NCI-H128 (cell line): ENCODE measurements at regions not wholly inside any gene's neighbourhood (a gene's known extent, or its start where the extent isn't known, plus 50 kb on each side); places are given as distances from the start of the nearest gene placed in this dataset.

Source experiments
- DNase-seq: peaks from one replicate; lab custom pipeline; 2025; ENCODE audit not compliant: unreplicated experiment; lab: John Stamatoyannopoulos, UW

DNA sequence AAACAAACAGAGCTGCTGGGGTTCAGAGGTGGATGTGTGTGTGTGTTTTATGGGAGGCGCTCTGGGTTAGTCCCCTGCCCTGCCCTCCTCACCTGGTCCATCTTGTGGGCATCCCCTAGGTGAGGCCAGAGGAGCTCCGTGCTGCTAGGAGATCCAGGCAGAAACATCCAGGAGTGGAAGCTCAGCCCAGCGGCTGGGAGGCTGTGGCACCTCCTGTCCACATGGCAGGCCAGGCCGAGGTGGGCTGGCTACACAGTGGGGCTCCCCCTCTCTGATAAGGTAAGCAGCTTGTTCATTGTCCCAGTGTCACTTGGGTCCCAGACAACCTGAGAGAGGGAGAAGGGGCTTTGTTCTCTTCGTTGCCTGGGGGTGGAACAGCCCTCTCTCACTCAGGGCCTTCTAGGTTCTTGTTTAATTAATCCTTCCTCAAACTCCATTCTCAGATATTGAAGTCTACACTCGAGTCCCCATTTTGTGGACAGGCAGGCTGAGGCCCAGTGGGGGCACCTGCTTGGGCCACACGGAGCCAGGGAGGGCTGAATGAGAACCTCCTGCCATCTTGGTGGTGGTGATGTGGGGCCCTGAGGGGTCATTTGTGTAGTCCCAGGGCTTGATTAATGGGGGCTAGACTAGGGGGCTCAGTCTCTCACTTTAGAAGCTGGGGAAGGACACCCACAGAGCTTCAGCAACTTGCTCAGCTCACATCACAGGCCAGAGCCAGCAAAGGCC, 216.8 kb upstream of the GPR26 start:
- DNase-seq = no peak

DNA sequence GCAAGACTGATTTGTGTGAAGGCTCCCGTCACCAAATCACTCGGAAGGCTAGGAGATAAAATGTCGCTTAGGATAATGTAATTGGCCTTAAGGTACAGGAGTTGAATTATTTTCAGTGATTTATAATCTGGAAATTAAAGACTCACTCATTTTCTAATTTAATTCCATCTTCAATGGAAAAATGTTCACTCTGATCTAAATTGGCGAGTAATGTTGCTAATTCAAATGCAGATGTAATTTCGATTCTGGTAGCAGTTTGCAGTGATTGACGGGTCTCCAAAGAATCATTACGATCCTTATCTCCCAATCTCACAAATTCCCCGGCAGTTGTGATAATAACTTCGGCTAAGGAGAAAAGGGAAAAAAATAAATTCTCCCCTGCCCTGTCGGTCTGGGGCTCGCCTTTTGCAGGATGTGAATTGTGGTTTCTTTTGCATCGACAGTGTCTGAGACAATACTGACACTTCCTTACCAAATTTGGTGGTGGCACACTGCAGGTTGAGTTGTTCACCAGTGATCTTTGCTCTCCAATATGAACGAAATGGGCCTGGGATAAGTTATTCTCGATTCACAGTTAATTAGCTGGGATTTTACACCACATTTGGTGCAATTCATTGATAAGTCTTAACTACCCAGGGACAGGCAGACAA, 215.1 kb upstream of the GPR26 start:
- no peak for DNase-seq

DNA sequence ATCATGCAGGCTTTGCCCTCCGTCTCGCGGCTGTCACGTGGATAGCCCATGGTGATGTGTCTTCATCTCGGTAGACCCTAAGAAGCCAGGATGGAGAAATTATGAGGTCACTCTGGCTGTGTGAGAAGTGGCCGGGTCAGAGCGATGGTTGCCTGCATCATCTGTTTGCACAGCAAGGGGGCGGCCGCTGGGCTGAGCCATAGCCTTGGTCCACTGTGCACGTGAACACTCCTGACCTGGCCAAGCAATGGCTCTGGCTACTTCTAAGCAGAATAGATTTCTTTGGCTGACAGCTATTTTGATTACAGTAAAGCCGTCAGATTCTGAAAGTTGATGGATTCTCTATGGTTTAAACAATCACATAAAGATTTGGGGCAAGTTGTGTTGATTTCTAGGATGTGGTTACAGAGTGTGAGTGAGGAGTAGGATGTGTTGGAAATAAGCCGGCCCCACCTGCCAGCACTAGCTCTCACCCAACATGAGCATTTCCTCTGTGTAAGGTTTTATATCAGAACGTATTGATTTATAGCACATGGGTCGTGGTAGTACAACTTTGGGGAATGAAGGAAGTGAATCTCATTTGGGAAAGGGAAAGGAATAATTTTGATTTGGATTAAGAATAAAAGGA, 214.4 kb upstream of the GPR26 start:
- DNase-seq = no peak

DNA sequence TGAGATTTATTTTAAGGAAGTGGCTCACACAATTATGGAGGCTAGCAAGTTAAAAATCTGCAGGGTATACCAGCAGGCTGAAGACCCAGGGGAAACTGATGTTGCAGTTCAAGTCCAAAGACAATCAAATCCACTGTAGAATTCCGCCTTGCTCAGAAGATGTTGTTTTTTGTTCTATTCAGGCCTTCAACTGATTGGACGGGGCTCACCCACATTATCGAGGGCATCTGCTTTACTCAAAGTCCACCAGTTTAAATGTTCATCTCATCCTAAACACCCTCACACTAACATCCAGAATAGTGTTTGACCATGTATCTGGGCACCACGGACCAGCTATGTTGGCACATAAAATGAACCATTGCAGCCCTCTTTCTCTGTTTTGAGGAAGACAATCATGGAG, 211.2 kb upstream of the GPR26 start:
- DNase-seq = no peak

DNA sequence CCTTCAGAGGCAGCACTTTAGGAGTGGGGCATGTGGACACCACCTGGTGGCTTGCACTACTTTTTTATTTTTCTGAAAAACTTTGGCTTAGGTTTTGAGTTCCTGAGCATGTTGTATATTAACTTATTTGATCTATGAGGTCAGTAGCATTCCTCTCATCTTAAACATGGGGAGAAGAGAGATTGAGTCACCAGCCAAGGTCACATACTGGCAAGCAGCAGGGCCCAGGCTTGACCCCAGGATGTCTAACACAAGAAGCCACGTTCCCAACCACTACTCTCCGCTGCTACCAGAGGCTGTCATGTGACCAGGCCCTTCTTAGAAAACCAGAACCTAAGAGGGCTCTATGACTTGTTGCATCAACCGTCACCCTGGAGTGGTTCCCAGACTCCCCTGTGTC, 210.3 kb upstream of the GPR26 start:
- DNase-seq = no peak

DNA sequence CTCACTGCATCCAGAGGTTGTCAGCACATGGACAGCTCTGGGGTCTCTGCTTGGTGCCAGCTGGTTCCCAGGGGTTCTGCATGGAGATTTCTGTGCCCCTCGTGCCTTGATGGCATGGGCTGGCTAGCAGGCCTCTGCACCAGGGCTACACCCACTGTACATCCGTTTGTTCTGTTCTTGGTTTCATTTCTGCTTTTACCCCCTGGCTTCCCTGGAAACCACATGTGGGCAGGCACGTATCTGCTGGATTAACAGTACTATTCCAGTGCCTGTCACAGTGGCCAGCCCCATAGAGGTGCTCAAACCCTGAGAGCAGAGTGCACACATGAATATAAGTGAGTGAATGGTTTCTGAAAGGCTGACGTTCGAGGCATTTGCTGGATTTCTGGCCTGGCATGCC, 207.2 kb upstream of the GPR26 start:
- no peak for DNase-seq

DNA sequence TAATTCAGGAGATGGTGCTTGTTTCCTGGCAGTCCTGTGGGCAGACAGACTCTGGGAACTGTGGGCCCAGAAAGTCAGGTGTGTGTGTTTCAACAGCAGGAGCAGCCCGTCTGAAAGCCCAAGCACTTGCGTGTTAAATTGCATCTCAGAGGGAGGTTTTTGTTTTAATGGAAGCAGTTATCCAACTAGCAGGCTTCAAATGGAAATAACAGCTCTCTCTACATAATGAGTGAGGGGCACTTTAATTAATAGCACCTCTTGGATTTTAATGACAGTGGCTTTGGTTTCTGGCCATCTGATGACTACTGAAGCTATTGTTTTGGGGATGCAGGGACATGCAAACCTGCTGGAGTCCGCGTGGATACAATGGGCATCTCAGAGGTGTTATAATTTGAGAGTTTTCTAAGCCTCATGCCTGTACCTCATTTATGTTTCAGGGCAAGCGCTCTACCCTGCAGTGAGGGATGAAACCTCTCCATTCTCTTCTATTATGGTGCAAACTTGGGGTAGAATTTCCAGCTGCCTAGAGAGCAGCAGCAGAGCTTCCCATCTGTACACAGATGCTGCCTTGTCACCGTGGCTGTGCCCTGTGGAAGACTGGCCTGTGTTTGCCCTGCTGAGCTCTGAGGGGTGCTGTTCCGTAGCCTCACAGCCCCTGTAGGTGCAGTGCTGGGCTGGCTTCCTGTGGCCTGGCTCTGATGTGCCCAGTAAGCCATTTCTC, 206.6 kb upstream of the GPR26 start:
- DNase-seq = no peak

DNA sequence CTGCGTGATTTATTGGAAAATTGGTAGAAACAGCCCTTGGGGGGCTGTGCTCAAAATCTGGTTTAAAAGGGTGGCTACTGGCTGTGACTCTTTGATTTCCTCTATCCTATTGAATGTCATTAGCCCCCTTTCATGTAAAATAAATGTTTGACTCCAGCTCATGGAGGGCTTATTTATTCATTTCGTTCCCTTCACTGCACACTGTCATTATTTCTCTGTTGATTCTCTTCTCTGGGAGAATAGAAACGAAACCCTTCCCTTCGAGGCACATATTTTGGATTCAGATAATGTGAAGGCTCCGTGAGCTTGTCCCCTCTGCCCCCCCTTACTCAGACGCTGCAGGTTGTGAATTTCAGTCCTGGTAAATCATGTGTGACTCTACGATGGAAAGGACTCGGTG, 203.9 kb upstream of the GPR26 start:
- no peak for DNase-seq

DNA sequence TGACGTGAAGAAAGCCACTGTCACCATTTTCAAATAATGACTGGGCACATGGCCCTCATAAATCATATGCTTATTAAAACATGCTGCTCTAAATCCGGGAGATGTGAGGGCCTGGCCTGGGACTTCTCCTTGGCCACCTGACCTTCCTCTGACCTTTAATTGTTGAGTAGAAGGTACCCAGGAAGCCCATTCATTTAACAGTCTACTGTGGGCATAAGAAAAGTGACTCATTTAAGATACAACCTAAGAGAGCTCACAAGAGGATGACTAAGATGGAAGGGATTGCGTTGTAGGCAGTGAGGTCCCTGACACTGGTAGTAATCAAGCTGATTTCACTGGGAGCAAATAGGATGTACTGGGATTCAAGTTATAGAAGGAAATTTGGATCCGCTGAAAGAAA, 203.4 kb upstream of the GPR26 start:
- no peak for DNase-seq

DNA sequence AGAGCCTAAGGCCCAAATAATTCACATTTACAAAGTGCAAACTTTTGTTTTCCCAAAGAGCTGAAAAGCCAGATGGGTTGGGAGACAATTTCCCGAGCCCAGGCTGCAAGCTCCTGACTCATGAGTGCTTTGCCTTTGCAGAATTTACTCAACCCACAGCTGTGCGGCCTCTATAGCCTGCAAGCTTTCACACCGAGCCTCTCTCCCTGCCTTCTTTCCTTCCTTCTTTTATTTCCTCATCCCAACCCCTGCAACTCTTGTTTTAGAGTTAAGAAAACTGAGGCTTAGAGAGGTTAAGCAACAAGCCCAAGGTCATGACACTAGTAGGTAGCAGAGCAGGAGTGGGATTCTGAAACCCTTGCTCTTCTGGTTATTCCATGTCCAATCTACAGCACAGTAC, 203.0 kb upstream of the GPR26 start:
- no peak for DNase-seq

DNA sequence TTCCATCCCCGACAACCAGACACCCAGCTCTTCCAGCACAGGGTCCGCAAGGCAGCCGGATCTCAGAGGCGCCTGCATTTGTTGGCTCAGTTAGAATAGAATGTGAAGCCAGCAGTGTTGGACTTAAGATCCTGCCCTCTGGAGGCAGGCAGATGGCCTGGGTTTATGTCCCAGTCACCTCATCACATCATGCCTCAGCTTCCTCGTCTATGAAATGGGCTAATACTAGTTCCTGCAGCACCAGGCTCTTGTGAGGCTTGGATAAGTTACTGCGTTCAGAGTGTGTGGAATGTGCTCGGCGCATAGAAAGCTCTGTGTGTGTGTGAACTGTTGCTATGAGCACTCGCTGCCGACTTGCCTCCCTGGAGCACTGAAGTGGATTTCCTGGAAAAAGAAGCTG, 202.5 kb upstream of the GPR26 start:
- no peak for DNase-seq

DNA sequence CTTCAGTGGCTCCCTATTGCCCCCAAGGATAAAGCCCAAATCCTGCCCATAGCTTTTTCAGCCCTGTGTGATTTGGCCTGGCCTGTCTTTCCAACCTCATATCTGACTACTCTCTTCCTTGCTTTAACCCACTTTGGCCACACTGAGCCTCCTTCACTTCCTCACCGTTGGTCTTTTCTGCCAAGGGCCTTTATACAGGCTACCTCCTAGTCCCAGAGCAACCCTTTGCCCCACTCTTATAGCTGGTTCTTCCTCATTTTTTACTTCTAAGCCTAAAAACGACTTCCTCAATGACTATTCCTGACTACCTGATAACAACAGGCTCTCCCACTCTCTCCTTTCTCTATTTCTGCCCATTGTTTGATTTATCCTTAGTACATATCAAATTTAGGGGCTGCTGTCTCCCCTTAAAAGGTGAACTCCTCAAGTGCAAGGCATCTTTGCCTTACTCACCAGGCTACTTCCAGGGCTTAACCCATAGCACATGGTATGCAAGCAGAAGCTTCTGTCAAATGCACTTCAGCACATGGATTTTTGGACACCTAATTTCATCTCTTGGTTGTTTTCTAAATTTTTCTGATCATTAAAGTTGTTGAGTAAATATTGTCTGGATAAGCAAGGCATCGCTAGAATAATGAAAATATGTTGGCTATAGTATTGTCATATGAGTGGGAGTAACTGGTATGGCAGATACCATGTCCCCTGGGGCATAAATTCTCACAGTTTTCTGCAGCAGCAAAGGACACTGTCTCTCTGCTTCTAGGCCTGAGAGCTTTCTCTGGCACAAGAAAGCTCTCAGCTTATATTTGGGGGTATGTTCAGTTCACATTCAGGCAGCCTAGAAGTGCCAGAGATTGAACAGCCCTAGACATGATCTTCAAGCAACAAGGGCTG, 201.5 kb upstream of the GPR26 start:
- DNase-seq = no peak

DNA sequence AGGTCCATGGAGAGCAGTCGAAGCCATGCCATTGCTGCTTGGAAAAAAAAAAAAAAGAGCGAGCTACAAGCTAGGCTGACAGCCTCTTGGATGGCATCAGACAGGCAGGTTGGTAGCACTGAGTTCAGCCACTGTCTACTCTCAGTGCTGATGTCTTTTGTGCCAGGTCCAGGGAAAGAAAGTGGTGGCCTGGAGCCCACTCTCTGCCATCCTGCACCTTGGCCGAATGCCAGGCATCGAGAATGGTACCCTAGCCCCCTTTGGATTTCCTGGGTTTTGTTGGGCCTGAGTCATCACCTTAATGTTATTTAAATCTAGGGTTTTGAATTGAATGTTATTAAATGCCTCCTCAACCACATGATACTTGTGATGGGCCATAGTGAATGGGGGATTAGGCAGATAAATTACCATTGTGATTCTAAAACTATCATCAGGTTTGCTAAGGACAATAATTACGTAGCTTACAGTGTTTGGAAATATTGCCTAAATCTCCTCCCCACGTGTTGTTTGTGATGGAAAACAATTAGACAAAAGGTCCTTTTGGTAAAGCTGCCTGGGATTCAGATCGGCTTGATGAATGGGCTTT, 195.7 kb upstream of the GPR26 start:
- DNase-seq = no peak

DNA sequence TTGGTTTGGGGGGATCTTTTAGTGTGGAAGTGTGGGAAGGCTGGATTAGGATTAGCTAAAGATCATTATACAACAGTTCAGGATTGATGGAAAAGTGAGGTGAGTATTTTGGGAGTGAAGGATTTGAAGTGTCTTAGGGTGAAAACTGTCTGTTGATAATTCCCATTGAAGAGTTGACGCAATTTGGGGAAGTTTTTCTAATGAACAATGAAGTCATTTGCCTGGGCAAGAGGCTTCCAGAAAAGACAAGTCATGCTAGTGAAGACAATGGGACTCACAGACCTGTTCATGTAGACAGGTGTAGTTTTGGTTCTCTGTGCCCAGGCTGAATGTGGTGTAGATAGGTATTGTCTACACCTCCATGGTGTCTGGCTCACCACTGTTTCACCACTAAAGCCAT, 194.3 kb upstream of the GPR26 start:
- DNase-seq = no peak

DNA sequence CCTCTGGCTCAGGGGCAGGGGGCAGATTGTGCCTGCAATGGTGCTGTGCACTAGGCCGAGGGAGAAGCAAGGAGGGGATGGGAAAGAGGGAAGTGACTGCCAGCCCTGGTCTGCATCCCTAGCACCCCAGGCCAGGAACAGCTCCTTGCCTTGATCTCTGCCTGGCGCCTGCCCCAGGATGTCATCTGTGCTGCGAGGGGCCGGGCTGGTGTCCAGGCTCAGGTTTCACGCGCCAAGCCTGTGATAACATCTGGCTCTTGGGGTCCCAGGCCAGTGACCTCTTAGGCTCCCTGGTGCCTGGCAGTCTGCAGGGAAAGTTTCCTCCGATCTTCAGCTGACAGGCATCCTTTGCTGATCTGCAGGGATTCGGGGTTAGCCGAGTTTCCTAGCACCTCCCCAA, 193.5 kb upstream of the GPR26 start:
- no peak for DNase-seq

DNA sequence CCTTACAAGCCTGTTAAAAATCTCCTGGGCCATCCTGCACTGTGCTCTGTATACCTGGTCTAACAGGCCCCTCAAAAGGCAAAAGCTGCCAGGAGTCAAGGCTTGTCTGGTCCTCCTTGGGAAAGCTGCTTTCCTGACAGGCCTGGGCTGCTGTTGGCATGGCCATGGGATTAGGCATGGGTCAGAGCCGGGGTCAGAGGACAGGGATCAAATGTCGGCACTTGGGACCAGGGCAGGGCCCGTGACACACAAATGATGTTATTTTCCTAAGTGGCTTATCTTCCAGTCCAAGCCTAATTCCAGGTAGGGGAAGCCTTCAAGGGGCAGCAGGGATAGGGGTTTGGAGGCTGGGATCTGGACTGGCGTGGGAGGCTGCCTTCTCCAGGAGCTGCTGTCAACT, 191.5 kb upstream of the GPR26 start:
- no peak for DNase-seq

DNA sequence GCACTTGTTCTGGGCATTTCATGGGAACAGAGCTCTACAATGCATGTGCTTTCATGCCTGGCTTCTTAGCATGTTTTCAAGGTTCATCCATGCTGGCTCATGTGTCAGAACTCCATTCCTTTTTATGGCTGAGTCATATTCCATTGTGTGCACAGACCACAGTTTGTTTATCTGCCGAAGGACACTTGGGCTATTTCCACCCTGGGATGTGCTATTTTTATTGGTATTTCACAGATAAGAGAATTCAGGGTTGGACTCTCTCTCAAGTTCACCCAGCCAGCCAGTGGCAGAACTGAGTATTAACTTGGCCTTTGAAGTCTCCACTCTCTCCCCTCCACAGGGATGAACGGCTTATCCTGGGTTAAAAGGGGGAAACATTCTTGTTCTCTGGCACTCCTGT, 190.7 kb upstream of the GPR26 start:
- no peak for DNase-seq

DNA sequence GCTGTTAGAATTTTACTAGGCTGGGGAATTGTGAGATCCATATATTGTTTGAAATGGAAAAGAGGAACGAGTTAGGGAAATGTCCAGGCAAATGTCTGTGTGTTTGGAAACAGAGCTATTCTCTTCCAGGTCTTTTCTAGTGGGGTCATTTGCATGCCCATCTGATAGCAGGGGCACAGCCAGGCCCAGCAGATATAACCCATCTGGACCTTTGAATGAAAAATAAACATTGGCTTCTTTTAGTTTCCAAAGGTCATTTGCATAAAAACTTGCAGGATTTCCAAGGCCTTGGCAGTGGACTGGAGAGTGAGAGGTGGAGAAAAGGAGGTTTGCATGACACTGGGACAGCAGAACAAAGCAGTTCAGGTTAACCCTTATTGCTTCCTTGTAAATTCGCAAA, 188.0 kb upstream of the GPR26 start:
- DNase-seq = no peak

DNA sequence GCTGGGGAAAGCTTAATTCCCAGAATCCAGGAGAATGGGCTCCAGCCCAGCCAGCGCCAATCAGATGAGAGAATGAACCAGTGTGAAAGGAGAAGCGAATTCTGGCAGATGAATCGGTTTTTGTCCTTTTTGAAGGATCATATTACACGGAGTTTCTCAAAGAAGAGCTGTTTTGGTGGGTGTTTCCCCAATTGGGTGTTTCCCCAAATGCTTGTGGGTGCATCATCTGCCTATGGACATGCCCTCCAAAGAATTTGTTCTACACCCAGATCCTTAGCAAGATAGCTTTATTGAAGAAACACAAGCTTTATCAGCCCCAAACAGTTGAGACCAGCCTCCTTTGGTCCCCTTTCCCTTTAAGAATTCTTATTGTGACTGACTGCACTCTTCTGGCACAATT, 186.5 kb upstream of the GPR26 start:
- DNase-seq = no peak

DNA sequence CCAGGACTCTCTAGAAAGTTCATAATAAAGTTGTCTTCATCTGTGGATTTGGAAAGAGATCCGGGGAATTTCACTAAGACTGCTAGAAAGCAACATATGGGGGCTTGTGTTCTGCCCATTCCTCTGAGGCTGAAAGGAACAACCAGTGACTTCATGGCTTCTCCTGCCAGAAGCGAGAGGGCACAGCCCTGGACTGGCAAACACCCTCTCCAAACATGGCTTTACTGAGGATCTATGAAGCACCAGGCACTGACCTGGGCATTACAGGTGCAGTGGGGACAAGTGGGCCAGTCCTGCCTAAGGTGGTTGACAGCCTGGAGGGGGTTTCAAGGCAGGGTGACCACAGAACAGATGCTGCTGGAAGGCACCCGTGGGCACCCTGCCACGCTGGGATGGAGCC, 185.8 kb upstream of the GPR26 start:
- DNase-seq = no peak

DNA sequence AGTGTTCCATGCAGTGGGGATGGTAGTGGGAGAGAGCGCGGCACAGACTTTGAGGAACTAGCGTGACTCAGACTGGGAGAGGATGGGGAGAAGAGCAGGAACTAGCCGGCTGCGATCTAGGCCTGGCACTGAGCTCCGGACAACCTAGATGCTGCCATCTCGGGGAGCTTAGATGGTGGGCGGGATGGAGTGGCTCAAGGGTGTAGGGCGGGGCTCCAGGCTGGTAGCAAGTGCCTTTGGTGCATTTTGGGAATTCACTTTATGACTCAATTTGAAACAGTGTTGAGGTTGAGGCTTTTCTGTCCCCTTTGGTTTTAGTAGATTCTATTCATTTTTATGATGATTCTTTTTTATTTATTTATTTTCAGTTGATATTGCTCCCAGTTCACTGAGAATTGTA, 185.3 kb upstream of the GPR26 start:
- DNase-seq = no peak
